MV-4-11 (cell line): ENCODE measurements at regions not wholly inside any gene's neighbourhood (a gene's known extent, or its start where the extent isn't known, plus 50 kb on each side); places are given as distances from the start of the nearest gene placed in this dataset.
"Not testable (repeated sequence)": the region's sequence is repeated elsewhere in the genome, so short reads cannot be mapped to it uniquely, and the experiment has no call there.

ENCODE experiments used
- DNase-seq: peaks from one replicate; lab custom pipeline; 2025; lab: John Stamatoyannopoulos, UW

DNA sequence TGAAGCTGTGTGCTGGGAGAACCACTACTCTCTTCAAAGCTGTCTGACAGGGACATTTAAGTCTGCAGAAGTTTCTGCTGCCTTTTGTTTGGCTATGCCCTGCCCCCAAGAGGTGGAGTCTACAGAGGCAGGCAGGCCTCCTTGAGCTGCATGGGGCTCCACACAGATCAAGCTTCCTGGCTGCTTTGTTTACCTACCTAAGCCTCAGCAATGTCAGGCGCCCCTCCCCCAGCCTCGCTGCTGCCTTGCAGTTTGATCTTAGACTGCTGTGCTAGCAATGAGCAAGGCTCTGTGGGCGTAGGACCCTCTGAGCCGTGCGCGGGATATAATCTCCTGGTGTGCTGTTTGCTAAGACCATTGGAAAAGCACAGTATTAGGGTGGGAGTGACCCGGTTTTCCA, 103.3 kb upstream of the SALL1 start:
- DNase-seq, result not testable (repeated sequence)

DNA sequence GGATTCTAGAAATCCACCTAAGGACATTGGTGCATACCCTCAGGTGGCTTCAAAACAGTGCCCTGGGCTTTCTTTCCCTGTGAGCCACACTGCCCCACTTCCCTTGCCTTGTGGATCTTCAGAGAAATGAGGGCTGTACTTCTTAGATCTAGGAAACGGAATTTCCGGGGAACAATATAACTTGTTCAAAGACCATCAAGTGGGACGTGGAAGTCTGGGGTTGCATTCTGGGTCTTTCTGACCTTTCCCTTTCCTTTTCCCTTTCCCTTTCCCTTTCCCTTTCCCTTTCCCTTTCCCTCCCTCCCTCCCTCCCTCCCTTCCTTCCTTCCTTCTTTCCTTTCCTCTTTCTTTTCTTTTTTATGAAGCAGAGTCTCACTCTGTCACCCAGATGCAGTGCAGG, 97.1 kb upstream of the SALL1 start:
- DNase-seq, result no peak

DNA sequence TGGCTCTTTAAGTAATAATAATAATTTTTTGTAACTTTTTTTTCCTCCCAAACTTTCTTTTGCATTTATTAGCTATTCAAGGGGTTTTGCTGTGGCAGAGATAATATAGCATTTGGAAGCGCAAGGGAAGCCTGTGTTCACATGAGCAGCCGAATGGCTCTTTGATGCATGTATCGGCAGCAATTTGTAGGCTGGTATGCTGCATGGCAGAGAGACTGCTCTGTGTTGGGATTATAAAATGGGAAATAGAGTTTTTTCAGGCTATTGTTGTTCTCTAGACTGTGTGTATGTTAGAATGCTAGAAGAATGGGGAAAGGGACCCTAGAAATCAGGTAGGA, 94.6 kb upstream of the SALL1 start:
- no peak for DNase-seq

DNA sequence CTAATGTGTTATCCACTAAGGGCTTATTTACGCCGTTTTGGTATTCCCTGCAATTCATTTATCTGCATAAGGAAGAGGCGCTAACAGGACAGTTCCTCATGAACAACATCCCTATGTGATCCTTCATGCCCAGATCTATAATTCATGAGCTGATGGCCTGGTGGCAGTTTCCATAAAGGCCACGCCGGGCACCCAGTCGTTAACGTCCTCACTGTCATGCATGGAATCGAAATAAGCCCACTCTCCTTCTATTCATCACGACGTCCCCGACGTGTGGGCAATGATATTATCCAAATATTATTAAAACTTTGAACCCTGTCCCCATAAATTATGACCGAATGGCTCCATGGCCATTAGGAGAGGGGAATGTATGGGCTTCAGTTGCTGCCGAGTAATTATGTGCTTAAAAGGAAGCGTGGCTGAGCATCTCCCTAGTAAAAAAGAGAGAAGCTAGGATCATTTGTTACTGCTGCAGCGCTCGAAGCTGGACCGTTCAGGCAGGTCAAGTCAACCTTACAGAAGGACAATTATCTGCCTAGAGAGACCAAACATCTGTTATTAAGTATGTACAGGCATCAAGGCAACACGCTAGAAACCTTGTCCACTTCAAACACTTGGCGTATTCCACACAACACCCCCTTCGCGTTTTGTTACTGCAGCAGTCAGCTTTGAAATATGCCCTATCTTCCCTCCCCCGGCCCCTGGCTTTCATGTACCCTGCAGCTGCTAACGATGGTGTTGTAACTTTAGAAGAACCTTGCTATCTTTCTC, 94.0 kb upstream of the SALL1 start:
- DNase-seq, result no peak

DNA sequence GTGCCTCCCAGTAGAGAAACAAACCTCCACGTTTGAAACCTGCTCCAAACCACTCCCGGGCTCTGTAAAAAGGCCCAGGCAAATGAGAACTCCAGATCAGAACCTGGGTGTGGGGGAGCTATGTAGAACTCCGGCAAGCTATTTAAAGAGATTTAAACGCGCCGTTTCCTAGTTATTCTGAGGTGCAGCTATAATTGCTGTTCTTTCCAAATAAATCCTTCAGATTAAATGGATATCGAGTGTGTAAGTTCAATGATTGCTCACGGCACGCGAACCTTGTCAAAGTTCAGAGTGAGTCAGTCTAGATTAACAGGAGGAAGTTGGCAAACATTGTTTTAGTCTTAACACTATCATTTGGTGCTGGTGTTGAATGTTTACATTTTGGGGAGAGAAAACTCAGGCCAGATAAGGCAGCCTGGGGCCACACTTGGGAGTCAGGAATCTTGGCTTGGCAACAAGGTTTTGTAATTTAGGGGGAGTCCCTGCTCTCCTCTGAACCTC, 92.9 kb upstream of the SALL1 start:
- DNase-seq, result no peak

DNA sequence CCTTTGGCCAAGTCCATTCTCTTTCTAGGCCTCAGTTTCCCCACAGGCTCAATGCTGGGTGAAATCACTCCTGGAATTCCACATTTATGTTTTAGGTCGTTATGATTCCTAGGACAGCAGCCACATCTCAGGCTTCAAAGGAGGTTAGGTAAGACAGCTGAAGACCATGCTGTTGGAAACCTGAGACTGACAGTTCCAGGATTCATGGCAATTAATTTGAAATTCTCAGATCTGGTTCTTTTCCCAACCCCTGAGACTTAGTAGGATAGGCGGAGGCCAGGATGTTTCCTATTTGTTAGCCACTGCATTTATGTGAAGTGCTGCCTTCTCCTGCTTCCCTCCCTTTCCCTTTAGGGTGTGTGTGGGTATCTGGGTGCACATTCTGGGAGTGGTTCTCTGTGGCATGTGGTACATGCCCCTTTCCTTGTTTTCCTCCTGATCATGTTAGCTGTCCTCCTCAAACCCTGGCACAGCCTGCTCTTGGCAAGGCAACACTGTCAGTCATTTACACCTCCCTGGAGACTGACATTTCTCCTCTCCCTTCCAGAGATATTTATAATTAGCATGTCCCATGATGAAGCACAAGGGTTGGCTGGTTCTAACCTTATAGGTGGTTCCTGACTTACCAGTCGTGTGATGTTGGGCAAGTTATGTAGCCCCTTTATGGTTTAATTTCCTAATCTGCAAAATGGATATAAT, 91.4 kb upstream of the SALL1 start:
- no peak for DNase-seq

DNA sequence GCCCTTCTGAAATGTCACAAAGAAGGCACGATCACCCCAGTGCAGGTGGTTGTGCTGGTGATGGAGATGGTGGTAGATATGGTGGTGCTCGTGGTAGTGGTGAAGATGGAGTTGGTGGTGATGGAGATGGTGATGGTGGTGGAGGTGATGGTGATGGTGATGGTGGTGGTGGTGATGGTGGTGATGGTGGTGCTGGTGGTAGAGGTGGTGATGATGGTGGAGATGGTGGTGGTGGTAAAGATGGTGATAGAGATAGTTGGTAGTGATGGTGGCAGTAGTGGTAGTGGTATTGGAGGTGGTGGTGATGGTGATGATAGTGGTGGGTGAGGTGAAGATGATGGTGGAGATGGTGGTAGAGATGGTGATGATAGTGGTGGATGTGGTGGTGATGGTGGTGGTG, 88.1 kb upstream of the SALL1 start:
- no peak for DNase-seq

DNA sequence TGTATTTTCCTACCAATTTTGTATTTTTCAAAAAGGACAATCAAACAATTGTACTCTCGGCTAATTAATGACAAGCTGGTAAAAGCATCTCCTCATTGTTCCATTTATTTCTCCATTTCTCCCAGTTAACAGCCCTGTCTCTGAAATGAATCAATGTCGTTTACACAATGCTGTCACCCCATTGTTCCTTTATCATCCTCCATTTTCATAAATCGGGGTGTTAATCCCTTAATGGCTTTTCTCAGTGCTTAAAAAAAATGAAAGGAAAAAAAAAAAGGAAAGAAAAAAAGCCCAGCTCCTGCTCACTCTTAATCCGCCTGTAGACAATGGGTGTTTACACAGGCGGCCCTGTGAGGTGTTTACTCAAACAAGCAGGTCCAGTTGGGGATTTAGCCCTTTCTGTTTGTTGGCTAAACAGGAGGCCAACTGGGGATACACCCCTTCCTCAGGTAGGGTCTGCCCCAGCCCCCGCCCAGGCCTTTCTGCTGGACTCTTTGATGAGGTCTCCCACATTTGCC, 86.8 kb upstream of the SALL1 start:
- no peak for DNase-seq

DNA sequence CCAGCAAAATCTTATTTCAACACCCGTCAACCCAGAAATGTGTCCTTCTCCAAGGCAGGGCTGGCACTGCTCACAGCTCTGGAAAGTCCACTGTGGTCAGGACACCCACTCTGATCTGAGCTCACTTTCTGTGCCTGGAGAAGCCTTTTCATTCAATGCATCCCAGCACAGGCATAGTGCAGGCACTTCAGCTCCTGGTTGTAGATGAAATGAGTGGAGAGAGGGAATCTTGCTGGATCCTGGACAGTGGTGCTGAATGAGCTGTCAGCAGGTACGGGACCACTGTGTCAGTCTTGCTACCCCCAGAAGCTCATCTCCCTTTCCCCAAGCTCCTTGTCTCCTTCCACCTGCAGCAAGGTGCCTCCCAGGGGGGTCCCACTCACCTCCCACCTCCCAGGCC, 86.1 kb upstream of the SALL1 start:
- DNase-seq, result no peak

DNA sequence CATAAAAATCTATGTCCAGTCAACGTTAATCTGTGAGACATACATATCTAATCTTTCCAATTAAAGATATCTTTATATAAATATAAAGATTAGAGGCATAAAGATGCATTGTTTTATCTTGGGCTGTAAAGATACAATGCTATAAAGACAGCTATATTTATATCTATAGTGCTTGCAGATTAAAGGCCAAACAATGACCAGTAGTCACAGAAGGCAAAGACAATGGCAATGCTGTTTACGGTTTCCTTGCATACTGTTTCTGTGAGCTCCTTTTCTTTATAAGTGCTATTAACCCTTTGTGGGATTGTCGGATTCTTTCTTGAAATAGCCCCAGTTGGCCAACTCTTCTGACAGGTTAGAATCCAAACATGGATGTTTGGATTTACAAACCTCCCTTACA, 85.5 kb upstream of the SALL1 start:
- DNase-seq, result no peak

DNA sequence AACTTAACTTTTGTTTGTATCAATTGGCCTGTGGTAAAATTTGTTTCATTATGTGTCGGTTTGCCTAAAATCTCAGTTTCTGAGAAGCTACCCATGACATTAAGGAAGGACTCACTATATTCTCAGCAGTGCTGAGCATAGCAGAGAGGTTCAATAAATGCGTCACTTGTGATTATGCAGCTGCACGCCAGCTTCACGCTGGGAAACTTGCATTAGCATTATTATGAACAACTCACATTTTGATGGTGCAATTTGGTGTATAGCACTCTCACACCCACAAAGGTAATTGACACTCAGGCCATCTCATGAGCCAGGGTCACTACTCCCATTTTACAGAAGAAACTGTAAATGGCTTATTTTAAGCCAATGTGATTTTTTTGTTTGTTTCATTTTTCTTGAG, 80.6 kb upstream of the SALL1 start:
- no peak for DNase-seq

DNA sequence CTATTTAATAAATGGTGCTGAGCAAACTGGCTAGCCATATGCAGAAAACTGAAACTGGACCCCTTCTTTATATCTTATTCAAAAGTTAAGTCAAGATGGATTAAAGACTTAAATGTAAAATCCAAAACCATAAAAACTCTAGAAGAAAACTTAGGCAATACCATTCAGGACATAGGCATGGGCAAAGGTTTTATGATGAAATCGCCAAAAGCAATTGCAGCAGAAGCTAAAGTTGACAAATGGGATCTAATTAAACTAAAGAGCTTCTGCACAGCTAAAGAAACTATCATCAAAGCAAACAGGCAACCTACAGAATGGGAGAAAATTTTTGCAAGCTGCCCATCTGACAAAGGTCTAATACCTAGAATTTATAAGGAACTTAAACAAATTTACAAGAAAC, 79.0 kb upstream of the SALL1 start:
- DNase-seq, result not testable (repeated sequence)

DNA sequence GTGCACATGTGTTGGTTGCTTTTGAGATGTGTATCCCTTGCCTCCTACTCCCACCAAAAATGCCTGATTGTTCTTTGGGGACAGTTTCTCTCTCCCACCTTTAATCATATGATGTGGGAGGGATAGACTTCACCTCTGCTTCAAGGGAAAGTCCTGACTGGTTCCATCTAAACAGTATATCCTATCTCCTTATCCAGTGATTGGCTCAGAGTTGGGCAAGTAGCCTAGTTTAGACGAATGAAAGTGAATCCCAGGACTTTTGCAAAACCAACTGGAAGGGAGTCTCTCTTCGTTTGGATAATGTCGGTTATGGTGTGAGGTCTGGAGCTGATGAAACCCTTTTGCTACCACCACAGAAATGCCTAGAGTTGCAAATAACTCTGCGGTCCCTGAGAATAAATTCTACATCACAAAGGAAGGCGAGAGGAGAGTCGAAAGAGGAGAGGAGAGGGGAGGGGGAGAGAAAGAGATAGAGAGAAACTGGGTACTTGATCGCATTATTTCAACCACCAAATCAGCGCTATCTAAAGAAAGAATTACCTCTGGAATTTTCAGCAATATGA, 77.1 kb upstream of the SALL1 start:
- DNase-seq, result no peak

DNA sequence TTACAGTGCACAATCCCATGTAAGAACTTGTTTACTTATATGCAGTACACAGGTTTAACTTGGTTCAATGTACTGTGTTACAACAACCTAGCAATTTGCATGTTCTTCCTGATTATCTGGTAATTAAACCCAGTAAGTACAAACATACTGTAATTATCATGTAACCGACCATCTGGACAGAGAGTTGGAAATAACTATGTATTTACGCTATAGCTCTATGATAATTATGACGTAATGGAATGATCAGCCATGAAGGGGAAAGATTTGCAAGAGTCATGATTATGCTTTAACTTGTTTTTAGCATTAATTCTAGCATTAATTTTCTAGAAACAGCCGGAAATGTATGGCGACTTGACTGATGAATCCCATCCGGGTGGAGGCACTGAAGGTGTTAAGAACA, 74.8 kb upstream of the SALL1 start:
- DNase-seq, result no peak

DNA sequence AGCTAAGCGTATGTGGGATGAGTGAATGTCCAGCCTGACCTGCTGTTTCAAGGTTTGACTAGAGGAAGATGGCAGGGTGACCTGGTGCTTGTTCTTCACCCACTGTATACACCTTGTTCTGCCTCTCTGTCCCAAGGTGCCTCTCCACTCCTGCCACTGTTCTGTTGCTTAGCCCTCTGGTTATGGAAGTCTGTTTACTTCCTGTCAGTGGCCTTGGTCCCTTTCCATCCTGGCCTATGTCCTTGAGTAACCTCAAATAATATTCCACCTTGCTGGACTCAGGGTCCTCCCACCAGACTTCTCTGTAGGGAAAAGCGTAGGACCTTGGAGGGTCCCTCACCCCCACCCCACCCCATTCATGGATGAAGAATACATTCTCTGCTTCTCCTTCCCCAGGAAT, 73.2 kb upstream of the SALL1 start:
- no peak for DNase-seq

DNA sequence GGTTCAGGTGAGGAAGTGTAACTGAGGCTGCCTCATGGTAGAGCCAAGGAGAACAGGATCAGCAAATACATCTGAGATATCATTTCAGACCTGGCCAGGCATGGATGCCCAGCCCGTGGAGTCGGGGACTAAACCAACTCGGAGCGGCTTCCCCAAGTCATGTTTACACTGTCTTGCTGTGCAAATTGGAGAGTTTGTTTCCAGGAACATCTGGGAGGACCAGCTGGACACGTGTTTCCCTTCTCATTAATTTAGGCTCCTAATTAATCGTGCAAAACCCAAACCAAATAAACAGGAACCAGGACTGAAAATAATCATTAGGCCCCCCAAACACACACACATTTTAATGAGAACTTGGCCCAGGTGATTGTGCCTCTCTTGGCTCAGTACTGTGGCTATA, 70.9 kb upstream of the SALL1 start:
- no peak for DNase-seq

DNA sequence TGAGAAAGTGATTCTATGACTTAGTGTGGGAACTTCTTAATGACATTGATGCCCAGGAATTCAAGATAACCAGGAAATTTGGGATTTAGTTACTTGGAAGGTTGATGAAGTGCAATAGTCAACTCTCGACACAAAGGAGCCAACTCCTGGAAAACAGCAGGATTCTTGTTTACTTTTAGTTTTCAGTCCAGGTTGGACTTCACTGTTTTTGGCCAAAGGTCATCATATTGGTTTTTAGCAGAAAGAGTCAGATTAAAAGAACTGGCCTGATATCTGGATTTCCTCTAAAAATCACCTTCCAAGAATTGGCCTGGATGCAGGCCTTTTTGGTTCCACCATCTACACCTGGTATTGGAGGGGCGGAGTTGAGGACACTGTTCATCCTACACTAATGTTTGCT, 60.1 kb upstream of the SALL1 start:
- no peak for DNase-seq

DNA sequence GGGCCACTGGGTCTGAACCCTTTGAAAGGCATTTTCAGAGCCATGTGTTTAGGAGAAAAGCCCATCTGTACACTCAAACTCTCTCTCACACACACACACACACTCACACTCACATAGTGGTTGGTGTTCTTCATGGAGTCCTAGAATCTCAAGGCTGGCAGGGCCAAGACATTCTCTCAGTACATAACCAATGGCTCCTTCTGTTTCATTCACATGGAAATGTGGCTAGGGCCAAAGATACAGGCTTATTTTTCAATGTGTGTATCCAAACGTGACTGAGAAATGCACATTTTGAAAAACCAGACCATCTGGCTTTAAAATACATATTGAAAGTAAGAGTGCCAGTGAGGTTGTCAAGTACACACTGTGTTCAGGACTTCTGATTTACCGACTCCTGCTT, 59.0 kb upstream of the SALL1 start:
- no peak for DNase-seq

DNA sequence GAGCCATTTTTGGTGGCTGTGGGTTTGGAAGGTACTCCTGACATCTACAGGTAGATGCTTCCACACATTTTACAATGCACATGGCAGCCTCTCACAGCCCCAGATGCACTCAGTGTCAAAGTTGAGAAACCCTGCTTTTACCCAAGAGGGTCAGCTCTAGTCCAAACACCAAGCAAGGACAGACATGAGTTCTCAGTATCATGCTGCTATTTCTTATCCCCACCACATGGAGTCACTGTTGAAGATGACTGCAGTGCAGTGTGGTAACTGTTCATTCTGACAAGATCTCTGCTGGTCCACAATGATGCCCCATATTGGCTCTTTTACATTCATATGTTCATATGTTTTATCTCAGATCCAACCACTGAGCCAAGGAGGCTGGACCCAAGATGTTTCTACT, 50.5 kb upstream of the SALL1 start:
- DNase-seq, result no peak
